NCI-H2081 (cell line): ENCODE measurements at regions not wholly inside any gene's neighbourhood (a gene's known extent, or its start where the extent isn't known, plus 50 kb on each side); places are given as distances from the start of the nearest gene placed in this dataset.

Source experiments
- DNase-seq, 2 experiments: peaks; one replicate each; lab custom pipeline; 2025; lab: John Stamatoyannopoulos, UW

- DNase-seq, result no peak
These were observed 349.7 kb upstream of the NOCT start for GRCh38 chr4:138665851-138666250.

DNA sequence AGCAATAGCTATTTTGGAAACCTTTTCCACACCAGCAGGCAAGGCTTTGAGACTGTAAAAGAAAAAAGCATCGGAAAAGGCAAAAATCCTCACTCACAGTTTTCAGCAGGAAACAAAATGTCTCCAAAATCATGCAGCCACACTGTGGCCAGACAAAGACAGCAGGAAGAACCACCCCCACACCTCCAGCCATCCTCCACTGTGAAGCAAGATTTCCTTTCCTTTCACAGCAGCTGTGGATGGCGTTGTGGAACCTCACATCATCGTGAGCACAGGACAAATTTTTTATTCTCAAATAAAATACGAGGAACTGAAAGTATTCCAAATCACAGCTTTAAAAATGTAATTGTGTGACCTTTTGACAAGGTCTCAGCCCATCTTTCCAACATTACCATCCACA lies 351.7 kb upstream of the NOCT start:
- no peak for DNase-seq

GRCh38 chr4:138659812-138660316 lies 355.7 kb upstream of the NOCT start:
- DNase-seq, result peak; percentile 46 to 62

DNA sequence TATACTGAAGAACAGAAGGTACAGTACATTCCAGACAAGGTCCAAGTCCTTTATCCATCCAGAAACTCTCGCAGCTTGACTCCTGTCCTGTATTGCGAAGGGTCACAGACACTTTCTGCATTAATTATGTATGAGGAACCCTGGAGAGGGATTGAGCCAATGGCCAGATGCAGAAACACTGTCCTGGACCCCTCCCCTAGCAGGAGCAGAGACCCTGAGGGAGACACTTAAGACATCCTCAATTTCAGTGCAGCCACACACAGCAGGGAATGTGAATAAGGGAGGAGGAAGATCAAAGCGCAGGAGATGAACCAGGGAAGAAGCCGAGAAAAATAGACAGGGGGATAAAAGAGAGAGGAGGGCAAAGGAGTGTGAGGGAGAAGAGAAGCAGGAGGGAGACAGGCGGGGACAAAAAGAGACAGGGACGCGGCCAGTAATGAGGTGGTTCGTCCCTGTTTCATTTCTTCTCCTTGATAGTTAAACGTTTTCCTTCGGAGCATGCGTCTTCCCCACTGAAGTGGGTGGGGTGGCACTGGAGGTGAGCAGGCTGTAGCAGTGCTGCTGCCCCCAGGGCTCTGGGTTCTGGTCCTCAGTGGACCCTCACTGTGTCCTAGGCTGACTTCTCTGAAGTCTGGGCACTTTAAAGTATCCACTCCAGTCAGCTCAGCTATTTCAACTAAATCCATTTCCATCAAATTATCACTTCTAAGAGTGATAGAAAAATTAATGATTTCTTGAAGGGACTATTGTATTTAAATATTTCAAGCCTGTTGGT lies 356.4 kb upstream of the NOCT start:
- DNase-seq, result no peak

DNA sequence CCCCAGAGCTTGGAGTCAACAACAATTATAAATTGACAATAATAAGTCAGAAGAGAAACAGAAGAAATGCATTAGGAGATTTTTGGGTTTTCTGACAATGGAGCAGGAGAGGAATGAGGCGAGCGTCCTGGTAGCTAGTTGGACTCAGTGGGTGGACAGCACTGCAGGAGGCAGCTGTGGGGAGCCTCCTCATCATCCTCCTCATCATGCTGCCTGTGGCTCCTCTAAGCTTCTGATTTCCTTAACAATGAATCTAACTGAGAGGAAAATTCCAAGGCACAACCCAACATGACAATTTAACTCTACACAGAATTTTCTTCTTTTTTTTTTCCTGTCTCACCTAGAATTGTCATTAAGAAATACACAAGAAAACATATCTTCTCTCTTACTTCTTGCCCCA lies 357.1 kb upstream of the NOCT start:
- DNase-seq, result no peak

DNA sequence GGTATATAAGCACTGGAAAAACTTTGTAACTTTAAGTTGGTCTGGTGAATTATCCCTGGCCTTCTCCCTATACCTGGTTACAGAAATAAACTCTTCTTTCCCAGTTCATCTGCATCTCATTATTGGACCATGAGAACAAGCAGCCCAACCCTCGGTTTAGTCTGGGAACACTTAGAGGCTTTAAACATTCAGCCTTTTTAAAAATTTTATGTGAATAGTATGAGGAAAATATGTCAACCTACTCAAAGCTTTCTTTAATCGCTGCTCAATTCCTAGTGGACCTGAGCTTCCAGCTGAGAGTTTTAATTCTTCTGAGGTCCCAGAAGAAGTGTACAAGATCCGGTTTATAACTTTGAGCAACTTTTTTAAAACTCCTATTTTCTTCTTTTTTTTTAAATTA lies 358.6 kb upstream of the NOCT start:
- DNase-seq, result no peak

GRCh38 chr4:138655985-138656384 lies 359.6 kb upstream of the NOCT start:
- DNase-seq, result no peak

DNA sequence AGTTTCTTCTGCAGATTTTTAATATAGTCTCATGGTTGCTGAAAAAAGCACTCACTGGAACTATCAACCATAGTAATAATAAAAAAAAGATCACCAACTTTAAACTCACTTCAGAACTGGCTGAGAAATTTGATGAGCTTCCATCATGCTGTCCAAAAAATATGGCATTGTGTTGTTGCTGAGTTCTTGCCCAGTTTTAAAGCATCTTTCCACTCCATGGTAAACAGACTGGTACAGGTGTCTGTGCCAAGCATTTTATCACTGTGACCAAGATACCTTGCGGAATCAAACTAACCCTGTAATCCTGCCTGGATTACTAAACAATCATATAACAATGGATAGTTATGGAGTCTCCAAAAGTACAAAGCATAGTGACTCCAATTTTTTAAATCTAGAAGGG lies 360.3 kb upstream of the NOCT start:
- DNase-seq, result no peak

DNA sequence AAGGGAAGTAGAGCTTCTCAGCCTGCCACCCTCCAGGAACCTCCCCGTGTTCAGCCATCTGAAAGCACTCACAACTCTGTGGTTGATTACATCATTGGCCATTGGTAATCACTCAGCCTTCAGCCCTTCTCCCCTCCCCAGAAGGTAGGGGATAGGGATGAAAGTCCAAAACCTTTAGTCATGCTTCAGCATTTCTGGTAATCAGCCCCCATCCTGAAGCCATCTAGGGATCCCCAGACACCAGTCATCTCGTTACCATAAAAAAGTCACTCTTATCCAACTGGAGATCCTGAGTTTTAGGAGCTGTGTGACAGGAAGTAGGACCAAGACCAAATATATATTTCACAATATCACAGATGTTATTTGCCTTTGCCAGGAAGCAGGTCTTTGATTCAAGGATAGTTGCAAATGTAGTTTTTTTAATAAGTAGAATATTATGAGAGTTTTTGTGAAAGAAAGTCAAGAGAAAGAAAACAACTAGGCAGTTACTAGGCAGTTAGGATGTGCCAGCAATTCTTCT lies 364.6 kb upstream of the NOCT start:
- no peak for DNase-seq

DNA sequence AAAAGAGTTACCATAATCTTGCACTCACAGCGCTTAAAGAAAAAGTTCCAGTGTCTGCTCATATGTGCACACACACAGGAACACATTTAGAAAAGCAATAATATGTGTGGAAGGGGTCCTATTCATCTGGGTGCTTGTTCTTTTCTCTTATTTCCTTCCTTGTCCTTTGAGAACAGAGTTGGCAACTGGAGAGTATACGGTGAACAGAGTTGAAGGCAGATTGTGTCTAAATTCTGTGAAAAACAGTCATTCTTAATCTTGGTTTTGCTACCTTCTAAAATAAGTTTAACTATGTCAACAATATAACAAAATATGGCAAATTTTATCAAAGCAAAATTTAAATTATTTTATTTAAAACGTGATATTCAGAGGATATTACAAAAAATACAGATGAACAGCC lies 365.1 kb upstream of the NOCT start:
- no peak for DNase-seq

GRCh38 chr4:138647433-138647832 lies 368.1 kb upstream of the NOCT start:
- no peak for DNase-seq

DNA sequence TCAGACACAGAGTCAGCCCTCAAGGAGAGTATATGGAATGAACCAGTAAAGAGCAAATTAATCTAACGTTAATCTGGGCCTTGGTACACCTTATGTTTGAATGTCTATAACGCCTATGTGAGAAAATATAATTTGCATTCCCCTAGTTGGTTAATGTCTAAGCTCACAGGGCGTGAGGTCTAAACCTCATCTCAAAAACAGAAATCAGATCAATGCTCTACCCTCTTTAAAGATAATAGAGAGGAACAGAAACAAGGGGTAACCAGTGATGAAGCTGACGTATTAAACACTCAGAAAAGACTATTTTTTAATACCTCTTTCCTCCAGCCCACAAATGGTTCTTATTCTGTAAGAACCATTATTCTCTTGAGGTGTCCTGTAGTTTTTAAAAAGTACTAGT lies 369.2 kb upstream of the NOCT start:
- no peak for DNase-seq

GRCh38 chr4:138645289-138645688 lies 370.3 kb upstream of the NOCT start:
- no peak for DNase-seq

DNA sequence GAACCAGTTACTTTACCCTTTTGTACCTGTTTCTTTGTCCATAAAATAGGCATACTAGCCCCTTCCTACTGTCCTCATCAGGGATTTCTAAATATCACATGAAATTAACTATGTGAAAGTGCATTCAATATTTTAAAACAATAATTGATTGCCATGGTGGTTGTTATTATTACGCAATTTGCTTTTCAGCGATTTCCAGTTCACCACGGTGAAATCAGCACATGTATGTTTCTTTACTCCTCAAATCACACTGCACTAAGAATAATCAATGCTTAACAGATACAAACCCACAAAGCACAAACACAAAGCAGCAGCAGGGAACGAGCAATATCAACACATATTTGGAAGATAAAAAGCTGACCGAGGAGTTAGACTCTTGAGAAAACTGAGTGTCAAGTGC lies 371.3 kb upstream of the NOCT start:
- no peak for DNase-seq

- no peak for DNase-seq
These were observed 371.8 kb upstream of the NOCT start for GRCh38 chr4:138643827-138644226.

GRCh38 chr4:138639018-138639741 lies 376.4 kb upstream of the NOCT start:
- DNase-seq, result no peak

GRCh38 chr4:138636781-138637180 lies 378.8 kb upstream of the NOCT start:
- peak in 1 of 2 experiments; percentile 16 for DNase-seq

DNA sequence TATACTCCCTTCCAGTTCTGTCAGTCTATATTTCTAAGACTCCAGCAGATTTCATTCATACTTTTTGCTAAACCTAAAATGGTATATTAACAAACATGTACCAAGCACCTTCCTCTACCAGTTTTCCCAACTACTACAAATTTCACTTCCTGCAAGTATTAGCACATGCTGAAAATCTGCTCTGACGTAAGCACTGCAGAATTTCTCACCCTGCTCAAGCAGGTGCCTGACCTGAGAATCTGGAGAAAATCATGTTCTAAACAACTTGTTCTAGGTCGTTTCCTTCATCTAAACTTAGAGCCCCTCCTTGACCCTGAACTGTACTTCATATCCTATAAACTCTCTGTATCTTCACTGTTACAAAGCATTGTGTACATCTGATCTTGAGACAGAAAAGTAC lies 380.7 kb upstream of the NOCT start:
- no peak for DNase-seq

GRCh38 chr4:138633580-138633904 lies 382.0 kb upstream of the NOCT start:
- DNase-seq, result no peak

DNA sequence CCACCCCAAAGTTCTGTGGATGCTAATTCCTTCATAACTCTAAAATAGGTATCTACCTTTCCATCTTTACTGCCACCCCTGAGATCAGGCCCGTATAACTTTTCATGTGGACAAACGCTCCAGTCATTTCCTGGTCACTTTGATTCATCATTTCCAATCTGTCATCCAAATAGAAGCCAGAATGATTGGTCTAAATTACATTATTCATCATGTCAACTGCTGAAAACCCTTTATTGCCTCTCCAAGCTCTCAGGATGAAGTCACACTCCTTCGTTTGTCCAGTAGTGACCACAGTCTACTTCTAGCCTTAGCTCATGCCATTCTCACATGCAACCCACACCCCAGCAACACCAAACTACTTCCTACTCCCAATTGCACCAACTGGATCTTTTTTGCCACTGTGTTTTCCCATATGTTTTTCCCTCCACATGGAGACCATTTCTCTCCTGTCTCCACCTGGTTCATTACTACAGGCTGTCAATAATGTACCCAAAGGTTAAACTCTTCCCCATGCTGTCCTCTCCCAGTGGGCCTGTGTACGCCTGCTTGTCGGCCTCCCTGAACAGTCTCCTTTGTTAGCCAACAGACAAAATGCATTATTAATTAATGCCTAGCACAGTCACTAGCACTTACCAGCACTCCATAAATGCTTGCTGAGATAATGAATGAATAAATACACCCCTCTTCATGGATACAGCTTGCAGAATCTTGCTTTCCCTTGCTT lies 382.6 kb upstream of the NOCT start:
- DNase-seq, result no peak

GRCh38 chr4:138630666-138631065 lies 384.9 kb upstream of the NOCT start:
- no peak for DNase-seq

- DNase-seq, result no peak
These were observed 385.9 kb upstream of the NOCT start for GRCh38 chr4:138629669-138630068.

- DNase-seq, result no peak
These were observed 384.9 kb upstream of the SLC7A11 start for GRCh38 chr4:138627096-138627495.
